ENCODE measurements at regions not wholly inside any gene's neighbourhood (a gene's known extent, or its start where the extent isn't known, plus 50 kb on each side); places are given as distances from the start of the nearest gene placed in this dataset.

DNA sequence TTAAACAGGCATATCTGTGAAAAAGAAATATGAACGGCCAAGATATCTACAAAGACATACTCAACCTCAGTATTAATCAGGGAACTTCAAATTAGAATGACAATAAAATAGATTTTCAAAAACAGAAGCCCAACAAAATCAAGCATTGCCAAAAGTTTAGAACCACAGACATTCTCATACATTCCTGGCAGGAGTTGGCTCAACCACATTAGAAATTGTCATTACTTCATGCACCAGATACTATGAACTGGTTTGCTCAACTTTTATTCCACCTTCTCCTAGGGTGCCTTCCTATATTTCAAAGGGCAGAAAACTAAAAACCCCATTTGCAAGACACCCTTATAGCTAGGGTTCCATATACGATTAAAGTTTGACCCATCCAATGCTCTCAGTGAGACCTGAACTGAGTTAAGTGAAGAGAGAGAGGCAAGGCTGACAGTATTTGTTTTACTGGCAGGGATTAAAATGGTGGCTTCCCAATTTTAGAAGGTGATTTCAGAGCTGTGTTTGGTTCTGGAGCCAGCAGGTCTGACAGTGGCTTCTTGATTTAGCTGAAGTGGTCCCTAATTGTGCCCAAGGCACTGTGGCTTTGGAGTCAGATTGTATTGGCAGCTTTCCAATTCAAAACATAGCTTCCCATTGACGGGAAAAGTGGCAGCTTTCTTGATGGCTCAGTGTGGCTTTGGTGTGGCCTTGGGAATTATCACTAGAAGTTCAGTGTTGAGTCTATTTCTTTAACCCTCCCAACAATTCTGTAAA lies 77.1 kb upstream of the CDYL start:
- H3K4me3 ChIP-seq (ENCODE audit: low read depth in 1 of 2, low read length in 2 of 2), result no peak overlapping the region
- H3K27ac ChIP-seq (ENCODE audit: low read length), result no peak overlapping the region
- no peaks in the 10 kb centered on the region for H3K36me3 ChIP-seq (ENCODE audit: control insufficient read depth in 1 of 2, insufficient read depth in 2 of 2, low read length in 2 of 2)
- no peaks in the 10 kb centered on the region for H3K27me3 ChIP-seq (ENCODE audit: low read depth, low read length)
- no peaks in the 10 kb centered on the region for H3K4me1 ChIP-seq (ENCODE audit: control insufficient read depth in 1 of 2, insufficient read depth in 2 of 2, low read length in 2 of 2)
- no peaks in the 10 kb centered on the region for H3K9me3 ChIP-seq (ENCODE audit: control insufficient read depth in 1 of 2, low read length in 2 of 2)

DNA sequence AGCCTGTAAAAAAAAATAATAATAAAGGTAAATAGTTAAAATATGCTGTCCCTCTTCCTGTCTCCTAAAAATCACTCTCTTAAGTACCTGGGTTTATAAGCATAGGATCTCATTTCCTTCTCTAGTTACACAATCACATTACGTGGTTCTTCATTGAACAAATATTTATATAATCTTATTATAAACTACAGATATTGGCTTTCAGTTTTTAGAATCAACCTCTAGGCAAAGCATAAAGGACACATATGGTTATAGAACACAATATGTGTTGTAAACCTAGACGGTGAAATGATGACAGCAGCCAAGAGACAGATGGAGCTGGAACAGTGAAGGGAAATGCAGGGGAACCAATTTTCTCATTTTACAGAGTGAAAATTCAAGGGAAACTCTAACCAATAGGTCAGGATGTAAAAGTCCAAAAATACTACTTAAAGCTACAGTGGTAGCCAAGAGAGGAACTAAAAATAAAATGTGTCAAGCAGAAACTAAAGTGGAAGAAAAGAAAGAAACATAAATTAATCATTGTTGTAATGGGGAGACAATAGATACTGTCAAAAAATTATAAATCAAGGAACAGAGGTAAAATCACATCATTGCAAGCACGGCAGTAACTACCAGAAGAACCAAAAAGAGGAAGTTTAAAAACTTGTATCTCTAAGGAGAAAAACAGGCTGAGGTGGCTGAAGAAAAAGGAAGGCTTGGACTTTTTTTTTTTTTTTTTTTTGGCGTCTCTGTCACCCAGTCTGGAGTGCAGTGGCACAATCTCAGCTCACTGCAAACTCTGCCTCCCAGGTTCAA lies 82.8 kb upstream of the CDYL start:
- Histone ChIP-seq H3K36me3 (ENCODE audit: control insufficient read depth in 1 of 2, insufficient read depth in 2 of 2, low read length in 2 of 2) (no peaks in the 10 kb centered on the region), H3K27me3 (ENCODE audit: low read depth, low read length) (no peaks in the 10 kb centered on the region), H3K27ac (ENCODE audit: low read length) (no peak overlapping the region), H3K9me3 (ENCODE audit: control insufficient read depth in 1 of 2, low read length in 2 of 2) (no peaks in the 10 kb centered on the region), H3K4me1 (ENCODE audit: control insufficient read depth in 1 of 2, insufficient read depth in 2 of 2, low read length in 2 of 2) (no peaks in the 10 kb centered on the region), H3K4me3 (ENCODE audit: low read depth in 1 of 2, low read length in 2 of 2) (no peak overlapping the region)

DNA sequence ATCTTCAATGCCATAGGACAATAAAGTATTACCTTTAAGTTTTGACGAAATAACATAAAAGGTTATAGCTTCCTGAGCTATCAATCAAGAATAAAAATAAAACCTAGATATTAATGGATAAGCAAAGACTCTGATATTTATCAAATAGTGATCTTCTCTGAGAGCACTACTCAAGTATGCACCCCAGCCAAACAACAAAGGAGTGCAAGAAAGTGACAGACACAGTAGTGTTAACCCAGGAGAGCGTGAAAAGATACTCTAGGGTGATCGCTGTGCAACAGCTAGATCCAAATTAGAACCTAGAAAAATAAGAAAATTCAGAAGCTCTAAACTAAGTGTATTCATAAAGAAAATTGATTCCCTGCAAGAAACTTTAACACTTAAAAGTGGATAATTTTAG lies 83.5 kb upstream of the CDYL start:
- Histone ChIP-seq H3K4me3 (ENCODE audit: low read depth in 1 of 2, low read length in 2 of 2) (no peak overlapping the region), H3K27me3 (ENCODE audit: low read depth, low read length) (no peaks in the 10 kb centered on the region)

DNA sequence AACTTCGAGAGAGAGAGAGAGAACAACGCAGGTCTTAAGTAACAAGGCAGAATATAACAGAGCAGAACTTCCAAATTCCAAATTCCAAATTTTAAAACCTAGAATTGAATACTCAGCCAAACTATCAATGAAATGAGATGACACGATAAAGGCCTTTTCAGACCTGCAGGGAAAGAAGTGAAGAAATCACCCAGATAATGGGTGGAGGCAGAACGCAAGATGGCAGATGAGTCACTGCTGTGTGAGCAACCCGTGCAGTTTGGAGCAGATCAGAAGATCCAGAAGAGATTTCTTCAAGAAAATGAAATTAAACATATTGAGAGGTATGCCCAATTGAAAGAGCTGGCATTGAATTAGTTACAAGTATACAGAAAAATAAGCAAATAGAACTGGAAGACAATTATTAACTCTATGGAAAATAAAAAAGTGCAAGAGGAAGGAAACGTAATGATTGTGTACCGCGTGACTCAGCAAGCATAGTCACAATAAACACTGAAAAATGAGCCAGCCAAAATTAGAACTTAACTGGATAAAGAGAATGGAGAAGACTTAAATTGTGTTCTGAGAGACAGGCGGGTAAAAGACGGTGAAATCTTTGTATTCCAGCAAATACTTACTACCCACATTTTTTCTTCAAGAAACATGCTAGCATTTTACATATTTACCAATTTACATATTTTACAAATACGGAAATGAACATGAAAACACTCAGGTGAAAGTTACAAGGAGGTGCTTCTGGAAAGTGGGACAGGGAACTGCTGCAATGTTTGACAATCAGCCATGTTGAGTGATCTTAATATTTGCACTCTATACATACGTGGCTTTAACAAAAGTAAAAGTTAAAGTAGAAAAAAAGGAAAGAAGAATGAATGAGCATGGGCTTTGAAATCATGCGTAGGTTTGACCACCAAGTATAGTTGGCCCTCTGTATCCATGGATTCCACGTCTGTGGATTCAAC lies 87.9 kb upstream of the CDYL start:
- Histone ChIP-seq H3K27ac (ENCODE audit: low read length) (no peak overlapping the region), H3K36me3 (ENCODE audit: control insufficient read depth in 1 of 2, insufficient read depth in 2 of 2, low read length in 2 of 2) (no peaks in the 10 kb centered on the region), H3K4me3 (ENCODE audit: low read depth in 1 of 2, low read length in 2 of 2) (no peak overlapping the region), H3K4me1 (ENCODE audit: control insufficient read depth in 1 of 2, insufficient read depth in 2 of 2, low read length in 2 of 2) (no peaks in the 10 kb centered on the region), H3K9me3 (ENCODE audit: control insufficient read depth in 1 of 2, low read length in 2 of 2) (no peaks in the 10 kb centered on the region), H3K27me3 (ENCODE audit: low read depth, low read length) (no peaks in the 10 kb centered on the region)

More for the DNA sequence above, 83.5 kb upstream of the CDYL start:
- no peaks in the 10 kb centered on the region for H3K9me3 ChIP-seq (ENCODE audit: control insufficient read depth in 1 of 2, low read length in 2 of 2)
- no peaks in the 10 kb centered on the region for H3K36me3 ChIP-seq (ENCODE audit: control insufficient read depth in 1 of 2, insufficient read depth in 2 of 2, low read length in 2 of 2)
- H3K4me1 ChIP-seq (ENCODE audit: control insufficient read depth in 1 of 2, insufficient read depth in 2 of 2, low read length in 2 of 2), result no peaks in the 10 kb centered on the region
- H3K27ac ChIP-seq (ENCODE audit: low read length), result no peak overlapping the region

DNA sequence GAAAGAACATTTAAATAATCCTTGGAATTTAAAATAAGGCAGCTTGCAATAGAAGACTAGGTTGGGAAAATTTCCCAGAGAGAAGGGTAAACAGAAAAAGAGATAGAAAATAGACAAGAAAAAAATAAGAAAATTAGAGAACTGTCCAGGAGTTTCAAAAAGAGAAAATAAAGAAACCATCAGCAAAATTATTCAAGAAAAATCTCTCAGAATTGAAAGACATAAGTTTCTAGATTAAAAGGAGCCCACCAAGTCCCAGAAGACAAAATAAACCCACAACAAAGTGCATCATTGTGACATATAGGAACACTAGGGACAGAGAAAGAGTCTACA lies 88.6 kb upstream of the CDYL start:
- no peaks in the 10 kb centered on the region for H3K4me1 ChIP-seq (ENCODE audit: control insufficient read depth in 1 of 2, insufficient read depth in 2 of 2, low read length in 2 of 2)
- no peaks in the 10 kb centered on the region for H3K36me3 ChIP-seq (ENCODE audit: control insufficient read depth in 1 of 2, insufficient read depth in 2 of 2, low read length in 2 of 2)
- H3K27ac ChIP-seq (ENCODE audit: low read length), result no peak overlapping the region
- no peaks in the 10 kb centered on the region for H3K9me3 ChIP-seq (ENCODE audit: control insufficient read depth in 1 of 2, low read length in 2 of 2)
- no peak overlapping the region for H3K4me3 ChIP-seq (ENCODE audit: low read depth in 1 of 2, low read length in 2 of 2)
- no peaks in the 10 kb centered on the region for H3K27me3 ChIP-seq (ENCODE audit: low read depth, low read length)

GRCh38 chr6:4682431-4683097 lies 93.6 kb upstream of the CDYL start:
- Histone ChIP-seq H3K27ac (ENCODE audit: low read length) (no peak overlapping the region), H3K36me3 (ENCODE audit: control insufficient read depth in 1 of 2, insufficient read depth in 2 of 2, low read length in 2 of 2) (no peaks in the 10 kb centered on the region)

DNA sequence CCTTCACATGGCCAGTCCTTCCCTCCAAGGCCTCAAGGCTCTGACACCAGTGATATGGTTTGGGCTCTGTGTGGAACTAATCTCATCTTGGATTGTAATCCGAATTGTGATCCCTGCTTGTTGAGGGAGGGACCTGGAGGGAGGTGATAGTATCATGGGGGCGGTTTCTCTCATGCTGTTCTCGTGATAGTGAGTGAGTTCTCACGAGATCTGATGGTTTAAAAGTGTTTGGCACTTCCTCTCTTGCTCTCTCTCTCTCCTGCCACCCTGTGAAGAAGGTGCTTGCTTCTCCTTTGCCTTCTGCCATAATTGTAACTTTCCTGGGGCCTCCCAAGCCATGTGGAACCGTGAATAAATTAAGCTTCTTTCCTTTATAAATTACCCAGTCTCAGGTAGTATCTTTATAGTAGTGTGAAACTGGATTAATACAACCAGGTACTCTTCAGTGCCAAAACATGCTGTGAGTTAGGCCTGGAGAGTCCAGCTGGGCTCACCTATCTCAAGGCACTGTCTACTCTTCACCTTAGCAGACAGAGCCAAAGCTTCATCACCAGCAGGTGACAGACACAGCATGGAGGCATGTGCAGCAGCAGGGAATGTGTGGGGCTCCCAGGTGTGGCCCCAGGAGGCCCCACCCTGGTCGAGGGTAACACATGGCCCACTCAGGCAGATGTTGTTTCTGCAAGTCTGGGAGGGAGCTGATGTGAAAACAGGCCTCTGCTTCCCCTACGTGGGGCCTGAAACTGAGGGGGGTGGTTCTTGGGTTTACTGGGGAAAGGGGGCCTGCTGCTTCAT lies 97.5 kb upstream of the CDYL start:
- Histone ChIP-seq H3K4me3 (ENCODE audit: low read depth in 1 of 2, low read length in 2 of 2) (no peak overlapping the region), H3K4me1 (ENCODE audit: control insufficient read depth in 1 of 2, insufficient read depth in 2 of 2, low read length in 2 of 2) (no peaks in the 10 kb centered on the region), H3K27me3 (ENCODE audit: low read depth, low read length) (no peaks in the 10 kb centered on the region), H3K9me3 (ENCODE audit: control insufficient read depth in 1 of 2, low read length in 2 of 2) (no peaks in the 10 kb centered on the region), H3K27ac (ENCODE audit: low read length) (no peak overlapping the region), H3K36me3 (ENCODE audit: control insufficient read depth in 1 of 2, insufficient read depth in 2 of 2, low read length in 2 of 2) (no peaks in the 10 kb centered on the region)

More at GRCh38 chr6:4682431-4683097, 93.6 kb upstream of the CDYL start:
- Histone ChIP-seq H3K9me3 (ENCODE audit: control insufficient read depth in 1 of 2, low read length in 2 of 2) (no peaks in the 10 kb centered on the region), H3K4me1 (ENCODE audit: control insufficient read depth in 1 of 2, insufficient read depth in 2 of 2, low read length in 2 of 2) (no peaks in the 10 kb centered on the region), H3K27me3 (ENCODE audit: low read depth, low read length) (no peaks in the 10 kb centered on the region), H3K4me3 (ENCODE audit: low read depth in 1 of 2, low read length in 2 of 2) (no peak overlapping the region)

DNA sequence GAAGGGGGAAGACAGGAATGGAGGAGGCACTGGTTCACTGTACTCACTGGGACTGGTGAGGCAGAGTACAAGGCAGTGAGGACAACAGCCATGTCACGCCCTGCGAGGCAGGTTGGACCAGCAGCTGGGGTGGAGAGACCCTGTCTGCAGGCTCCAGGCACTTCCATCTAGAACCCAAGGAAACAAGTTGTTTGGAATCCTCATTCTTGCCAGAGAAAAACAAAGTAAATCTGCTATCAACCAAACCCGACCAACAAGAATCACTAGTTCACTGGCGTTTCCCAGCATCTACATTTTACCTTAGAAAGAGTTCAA lies 98.5 kb upstream of the CDYL start:
- Histone ChIP-seq H3K36me3 (ENCODE audit: control insufficient read depth in 1 of 2, insufficient read depth in 2 of 2, low read length in 2 of 2) (no peaks in the 10 kb centered on the region), H3K4me1 (ENCODE audit: control insufficient read depth in 1 of 2, insufficient read depth in 2 of 2, low read length in 2 of 2) (no peaks in the 10 kb centered on the region), H3K27ac (ENCODE audit: low read length) (no peak overlapping the region), H3K27me3 (ENCODE audit: low read depth, low read length) (no peaks in the 10 kb centered on the region), H3K4me3 (ENCODE audit: low read depth in 1 of 2, low read length in 2 of 2) (no peak overlapping the region), H3K9me3 (ENCODE audit: control insufficient read depth in 1 of 2, low read length in 2 of 2) (no peaks in the 10 kb centered on the region)

DNA sequence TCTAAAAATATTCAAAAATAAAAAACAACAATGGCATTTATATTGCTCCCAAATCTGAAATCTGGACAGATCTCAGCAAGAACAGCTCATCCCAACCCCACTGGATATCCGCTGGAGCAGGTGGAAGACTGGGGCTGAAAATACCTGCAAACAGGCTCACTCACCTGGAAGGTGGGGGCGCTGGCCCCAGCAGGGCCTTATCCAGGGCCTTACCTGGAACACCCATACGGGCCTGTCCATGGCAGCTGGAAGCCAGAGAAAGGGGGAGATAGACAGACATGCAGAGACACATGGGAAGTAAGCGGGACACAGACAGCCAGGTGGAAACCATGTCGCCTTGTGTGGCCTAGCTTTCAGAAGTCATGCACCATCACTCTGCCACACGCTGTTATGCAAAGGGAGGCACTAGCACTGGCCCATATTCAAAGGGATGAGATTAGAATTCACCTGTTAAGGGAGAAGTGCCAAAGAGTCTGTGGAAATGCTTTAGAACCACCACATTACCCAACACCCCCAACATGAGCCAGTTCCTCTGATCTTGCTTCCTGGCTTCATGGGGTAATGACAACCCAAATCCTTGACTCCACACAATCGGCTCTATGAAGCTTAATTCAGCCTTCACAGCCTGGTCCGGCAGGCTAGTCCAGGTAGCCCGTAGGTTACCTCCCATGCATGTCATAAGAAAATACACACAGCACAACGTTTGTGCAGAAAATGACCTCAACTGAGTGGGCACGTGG lies 99.0 kb upstream of the CDYL start:
- Histone ChIP-seq H3K9me3 (ENCODE audit: control insufficient read depth in 1 of 2, low read length in 2 of 2) (no peaks in the 10 kb centered on the region), H3K4me1 (ENCODE audit: control insufficient read depth in 1 of 2, insufficient read depth in 2 of 2, low read length in 2 of 2) (no peaks in the 10 kb centered on the region), H3K27ac (ENCODE audit: low read length) (no peak overlapping the region), H3K27me3 (ENCODE audit: low read depth, low read length) (no peaks in the 10 kb centered on the region), H3K4me3 (ENCODE audit: low read depth in 1 of 2, low read length in 2 of 2) (no peak overlapping the region), H3K36me3 (ENCODE audit: control insufficient read depth in 1 of 2, insufficient read depth in 2 of 2, low read length in 2 of 2) (no peaks in the 10 kb centered on the region)

- Histone ChIP-seq H3K4me3 (ENCODE audit: low read depth in 1 of 2, low read length in 2 of 2) (no peak overlapping the region), H3K27me3 (ENCODE audit: low read depth, low read length) (no peaks in the 10 kb centered on the region), H3K27ac (ENCODE audit: low read length) (no peak overlapping the region)
Measured at GRCh38 chr6:4676016-4676415, 100.2 kb upstream of the CDYL start.

More at GRCh38 chr6:4676016-4676415, 100.2 kb upstream of the CDYL start:
- no peaks in the 10 kb centered on the region for H3K4me1 ChIP-seq (ENCODE audit: control insufficient read depth in 1 of 2, insufficient read depth in 2 of 2, low read length in 2 of 2)
- no peaks in the 10 kb centered on the region for H3K9me3 ChIP-seq (ENCODE audit: control insufficient read depth in 1 of 2, low read length in 2 of 2)
- no peaks in the 10 kb centered on the region for H3K36me3 ChIP-seq (ENCODE audit: control insufficient read depth in 1 of 2, insufficient read depth in 2 of 2, low read length in 2 of 2)

Data from muscle layer of duodenum (tissue), 2 donors.